IPS DF 19.7 (cell line): ENCODE measurements at regions not wholly inside any gene's neighbourhood (a gene's known extent, or its start where the extent isn't known, plus 50 kb on each side); places are given as distances from the start of the nearest gene placed in this dataset.
"Not testable (repeated sequence)": the region's sequence is repeated elsewhere in the genome, so short reads cannot be mapped to it uniquely, and the experiment has no call there.

Experiments
- DNase-seq: peaks from one replicate; pipeline ENCODE4 v3.0.0-alpha.2; 2013; ENCODE audit warnings: low read depth, low spot score

- DNase-seq, result no peak
These were observed 528.7 kb upstream of the DPP6 start for GRCh38 chr7:153523320-153524015.

- DNase-seq, result no peak
These were observed 528.1 kb upstream of the DPP6 start for GRCh38 chr7:153524070-153524601.

GRCh38 chr7:153529100-153529499, 523.1 kb upstream of the DPP6 start:
- no peak for DNase-seq

GRCh38 chr7:153529651-153530165, 522.5 kb upstream of the DPP6 start:
- no peak for DNase-seq

GRCh38 chr7:153530441-153530840, 521.8 kb upstream of the DPP6 start:
- no peak for DNase-seq

GRCh38 chr7:153532326-153532725, 519.9 kb upstream of the DPP6 start:
- no peak for DNase-seq

GRCh38 chr7:153537271-153537670, 514.9 kb upstream of the DPP6 start:
- no peak for DNase-seq

GRCh38 chr7:153541903-153542302, 510.3 kb upstream of the DPP6 start:
- no peak for DNase-seq

GRCh38 chr7:153543232-153543631, 509.0 kb upstream of the DPP6 start:
- no peak for DNase-seq

- no peak for DNase-seq
These were observed 502.0 kb upstream of the DPP6 start for GRCh38 chr7:153550173-153550572.

GRCh38 chr7:153564391-153564790, 487.8 kb upstream of the DPP6 start:
- no peak for DNase-seq

GRCh38 chr7:153566324-153566723, 485.9 kb upstream of the DPP6 start:
- DNase-seq, result no peak

- DNase-seq, result no peak
These were observed 484.8 kb upstream of the DPP6 start for GRCh38 chr7:153567426-153567825.

GRCh38 chr7:153569520-153569919, 482.7 kb upstream of the DPP6 start:
- not testable (repeated sequence) for DNase-seq

- DNase-seq, result no peak
These were observed 476.1 kb upstream of the DPP6 start for GRCh38 chr7:153576096-153576495.

- DNase-seq, result no peak
These were observed 470.8 kb upstream of the DPP6 start for GRCh38 chr7:153581419-153581818.

GRCh38 chr7:153584132-153584531, 468.1 kb upstream of the DPP6 start:
- DNase-seq, result no peak

GRCh38 chr7:153588586-153588985, 463.6 kb upstream of the DPP6 start:
- no peak for DNase-seq

GRCh38 chr7:153590136-153590535, 462.1 kb upstream of the DPP6 start:
- DNase-seq, result no peak

GRCh38 chr7:153590571-153590970, 461.6 kb upstream of the DPP6 start:
- DNase-seq, result no peak

- no peak for DNase-seq
These were observed 444.8 kb upstream of the DPP6 start for GRCh38 chr7:153607354-153607753.

- no peak for DNase-seq
These were observed 435.4 kb upstream of the DPP6 start for GRCh38 chr7:153616711-153617325.

- DNase-seq, result no peak
These were observed 424.9 kb upstream of the DPP6 start for GRCh38 chr7:153627323-153627722.
